ENCODE measurements at regions not wholly inside any gene's neighbourhood (a gene's known extent, or its start where the extent isn't known, plus 50 kb on each side); places are given as distances from the start of the nearest gene placed in this dataset.
"Not testable (repeated sequence)": the region's sequence is repeated elsewhere in the genome, so short reads cannot be mapped to it uniquely, and the experiment has no call there.

DNA sequence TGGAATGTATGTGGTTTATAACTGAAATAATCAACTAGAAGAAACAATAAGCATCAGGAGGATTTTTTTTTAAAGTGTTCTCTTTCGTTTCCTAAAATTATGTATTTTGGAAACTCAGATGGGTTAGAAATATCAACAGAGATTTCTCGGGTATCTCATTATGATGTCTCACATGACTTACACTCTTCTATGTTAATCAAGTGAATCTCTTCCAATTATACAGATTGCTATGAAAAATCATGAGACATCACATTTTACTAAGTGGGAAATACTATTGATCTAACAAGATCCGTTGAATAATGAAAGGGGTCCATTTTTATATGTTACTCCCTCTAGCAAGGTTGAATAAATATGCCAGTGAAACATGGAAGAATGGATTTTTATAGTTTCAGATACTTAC, 54.7 kb upstream of the NRIP1 start:
- in situ Hi-C loops (cut with MboI; ENCODE audit: low sequenced_read_pairs), result no loop called here

DNA sequence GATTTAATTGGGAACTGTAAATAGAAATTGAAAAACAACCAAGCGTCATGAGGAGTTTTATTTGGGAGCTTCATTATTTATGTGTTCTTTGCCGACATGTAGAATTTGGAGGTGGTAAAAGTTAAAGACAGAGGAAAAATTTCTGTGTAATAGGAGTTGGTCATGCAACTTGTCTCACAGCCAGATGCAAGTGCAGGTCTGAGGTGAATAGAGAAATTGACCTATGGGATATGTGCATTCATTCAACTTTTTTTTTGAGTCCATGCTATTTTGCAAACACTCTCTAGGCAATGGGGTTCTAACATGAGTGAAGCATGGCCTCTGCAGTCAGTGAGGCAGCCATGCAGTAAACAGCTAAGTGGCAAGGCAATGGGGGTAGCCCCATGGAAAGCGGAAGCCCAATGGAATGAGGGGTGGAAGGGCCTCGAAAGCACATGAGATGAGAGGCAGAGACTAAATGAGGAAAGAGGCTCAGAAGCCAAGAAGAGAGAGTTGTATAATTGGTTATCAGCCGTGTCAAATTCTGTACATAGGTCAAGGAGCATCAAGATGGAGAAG, 56.4 kb upstream of the NRIP1 start:
- in situ Hi-C loops (cut with MboI; ENCODE audit: low sequenced_read_pairs), result no loop called here

DNA sequence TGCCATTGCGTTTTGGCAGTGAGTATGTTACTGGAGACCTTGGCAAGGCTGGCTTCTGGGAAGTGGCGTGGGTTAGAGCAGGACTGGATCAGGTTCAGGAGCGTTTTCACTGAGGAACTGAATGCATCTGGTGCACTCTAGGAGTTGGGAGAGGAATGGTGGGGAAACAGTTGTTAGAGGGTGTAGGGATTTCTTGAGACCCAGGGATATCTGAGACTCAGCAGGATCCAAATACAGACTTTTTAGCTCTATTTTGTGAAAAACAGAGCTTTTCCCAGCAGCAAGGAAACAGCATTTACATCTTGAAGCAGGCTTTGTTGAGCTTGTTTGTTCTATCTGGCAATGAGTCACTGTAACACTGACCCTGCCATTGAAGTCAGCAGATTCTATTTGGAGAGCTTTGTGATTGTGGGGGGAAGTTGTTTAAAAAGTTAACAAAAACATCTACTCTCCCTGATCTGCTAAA, 56.9 kb upstream of the NRIP1 start:
- in situ Hi-C loops (cut with MboI; ENCODE audit: low sequenced_read_pairs), result no loop called here

DNA sequence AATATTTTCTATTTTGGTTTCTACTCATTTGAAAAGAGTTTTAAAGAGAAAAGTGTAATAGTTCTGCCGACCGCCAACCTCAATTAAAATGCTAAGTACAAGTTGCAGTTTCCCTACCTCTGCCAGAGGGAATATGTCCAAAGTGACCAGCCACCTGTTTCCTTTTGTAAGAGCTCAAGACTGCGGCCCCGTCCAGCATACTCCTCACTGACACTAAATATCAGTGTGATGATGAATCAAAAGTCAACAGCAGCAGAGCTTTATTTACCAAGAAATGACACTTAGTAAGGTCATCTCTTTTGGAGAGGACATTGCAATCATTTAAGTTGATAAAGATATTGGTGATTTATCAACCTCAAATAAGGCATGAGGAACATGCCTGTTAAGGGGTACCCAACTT, 57.4 kb upstream of the NRIP1 start:
- in situ Hi-C loops (cut with MboI; ENCODE audit: low sequenced_read_pairs), result no loop called here

DNA sequence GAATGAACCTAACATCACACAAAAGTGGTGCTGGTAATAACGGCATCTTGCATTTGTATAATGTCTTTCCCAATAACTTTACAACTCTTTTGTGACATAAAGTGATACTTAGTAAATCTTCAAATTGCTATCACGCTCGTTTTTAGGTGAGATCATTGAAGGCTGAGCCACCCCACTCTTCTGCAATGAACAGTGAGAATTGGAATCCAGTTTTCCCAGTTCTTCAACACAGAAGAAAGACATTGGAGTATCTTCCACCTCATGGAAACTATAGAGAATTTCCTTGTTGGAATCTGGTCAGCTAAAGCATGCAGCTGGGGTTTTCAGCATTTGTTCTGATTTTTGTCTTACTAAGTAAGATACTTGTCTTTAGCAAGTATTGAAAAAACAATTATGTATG, 59.9 kb upstream of the NRIP1 start:
- in situ Hi-C loops (cut with MboI; ENCODE audit: low sequenced_read_pairs), result no loop called here

DNA sequence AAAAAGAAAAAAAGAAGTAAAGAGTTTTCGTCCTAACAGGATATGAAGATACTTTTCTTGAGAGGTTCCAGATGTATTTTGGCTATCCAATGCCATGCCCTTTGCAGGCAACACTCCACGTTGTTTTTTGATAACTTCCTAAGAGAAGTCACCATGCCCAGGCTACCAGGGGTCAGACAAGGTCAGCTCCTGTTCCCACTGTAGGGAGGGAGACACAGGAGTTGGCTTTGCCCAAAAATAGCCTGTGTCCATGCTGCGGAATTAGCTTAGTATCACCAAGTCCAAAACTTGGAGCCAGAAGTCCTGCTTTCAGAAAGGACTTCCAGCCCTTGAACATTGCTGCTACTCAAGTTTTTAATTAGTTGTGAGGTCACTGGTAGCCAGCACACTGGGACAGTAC, 62.1 kb upstream of the NRIP1 start:
- in situ Hi-C loops (cut with MboI; ENCODE audit: low sequenced_read_pairs), result no loop called here

DNA sequence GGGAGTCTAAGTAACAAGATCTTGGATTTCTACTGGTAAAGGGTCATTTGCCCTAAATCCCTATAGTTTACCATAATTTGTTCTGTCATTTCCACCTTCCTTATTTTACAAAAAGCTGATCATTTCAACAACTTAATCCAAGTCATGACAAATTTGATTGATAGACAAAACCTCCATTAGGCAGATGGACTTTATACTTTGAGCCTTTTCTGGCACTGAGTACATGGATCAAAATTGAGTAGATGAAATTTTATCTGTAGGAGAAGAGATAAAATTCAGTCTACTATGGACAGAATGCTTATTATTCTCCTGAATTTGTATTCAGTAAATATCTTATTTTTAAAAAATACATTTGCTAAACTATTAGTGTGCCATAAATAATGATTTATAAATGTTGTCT, 62.6 kb upstream of the NRIP1 start:
- in situ Hi-C loops (cut with MboI; ENCODE audit: low sequenced_read_pairs), result no loop called here

DNA sequence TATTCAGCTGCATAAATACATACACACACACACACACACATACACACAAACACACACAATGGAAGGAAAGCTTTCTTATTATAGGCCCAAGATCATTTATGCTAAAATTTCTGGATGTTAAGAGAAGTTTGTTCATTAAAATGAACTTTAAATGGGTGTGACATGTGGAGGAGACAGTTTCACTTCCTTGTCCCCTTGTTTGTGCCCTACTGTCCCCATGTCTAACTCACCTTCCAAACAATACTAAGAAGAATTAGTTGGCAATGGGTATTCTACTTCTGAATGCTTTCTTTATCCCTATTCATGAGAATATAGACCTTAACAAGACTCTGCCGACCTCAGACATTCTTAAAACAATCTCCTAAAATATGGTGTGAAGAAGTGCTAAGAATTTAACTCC, 63.5 kb upstream of the NRIP1 start:
- in situ Hi-C loops (cut with MboI; ENCODE audit: low sequenced_read_pairs), result no loop called here

DNA sequence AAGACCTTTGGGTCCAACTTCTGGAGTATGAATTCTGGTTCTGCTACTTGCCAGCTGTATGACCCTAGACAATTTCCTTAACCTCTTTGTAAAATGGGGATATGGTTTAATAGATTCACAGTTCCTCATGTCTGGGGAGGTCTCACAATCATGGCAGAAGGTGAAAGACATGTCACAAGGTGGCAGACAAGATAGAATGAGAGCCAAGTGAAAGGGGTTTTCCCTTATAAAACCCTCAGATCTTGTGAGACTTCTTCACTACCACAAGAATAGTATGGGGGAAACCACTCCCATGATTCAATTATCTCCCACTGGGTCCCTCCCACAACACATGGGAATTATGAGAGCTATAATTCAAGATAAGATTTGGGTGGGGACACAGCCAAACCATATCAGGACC, 63.9 kb upstream of the NRIP1 start:
- in situ Hi-C loops (cut with MboI; ENCODE audit: low sequenced_read_pairs), result not testable (repeated sequence)

DNA sequence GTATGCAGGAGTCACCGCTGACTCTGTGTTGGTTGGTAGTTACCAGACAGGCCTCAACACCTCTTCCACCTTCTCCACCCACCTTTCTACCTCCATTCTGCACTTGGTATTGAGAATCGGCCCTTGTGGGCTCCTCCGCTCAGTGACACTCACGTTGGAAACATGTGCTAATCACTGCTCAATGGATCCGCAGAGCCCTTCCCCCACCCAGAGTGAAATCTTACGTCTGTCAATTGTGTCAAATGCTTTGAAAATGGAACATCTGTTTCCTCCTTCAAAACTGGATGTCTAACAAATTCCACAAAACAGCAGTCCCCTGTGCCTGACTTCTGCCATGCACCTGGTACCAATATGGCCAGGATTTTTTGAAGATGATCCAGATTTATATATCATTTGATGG, 65.5 kb upstream of the NRIP1 start:
- in situ Hi-C loops (cut with MboI; ENCODE audit: low sequenced_read_pairs), result no loop called here

DNA sequence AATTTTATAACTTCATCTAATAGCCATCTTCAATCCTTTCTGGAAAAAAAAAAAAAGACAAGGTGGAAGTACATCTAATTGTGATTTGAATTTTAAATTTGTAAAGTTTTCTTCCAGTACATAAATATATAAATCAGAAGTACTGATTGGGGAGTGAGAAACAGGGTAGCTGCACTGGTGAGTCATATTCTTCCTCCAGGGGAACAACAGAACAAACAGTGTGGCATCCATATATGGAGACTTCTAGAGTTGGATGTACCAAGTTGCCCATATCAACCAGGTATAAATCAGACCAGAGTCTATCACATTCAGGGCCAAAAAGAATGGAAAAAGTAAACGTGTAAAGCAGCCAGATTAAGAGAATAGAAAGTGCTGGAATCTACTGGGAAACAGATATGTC, 66.0 kb upstream of the NRIP1 start:
- in situ Hi-C loops (cut with MboI; ENCODE audit: low sequenced_read_pairs), result no loop called here

DNA sequence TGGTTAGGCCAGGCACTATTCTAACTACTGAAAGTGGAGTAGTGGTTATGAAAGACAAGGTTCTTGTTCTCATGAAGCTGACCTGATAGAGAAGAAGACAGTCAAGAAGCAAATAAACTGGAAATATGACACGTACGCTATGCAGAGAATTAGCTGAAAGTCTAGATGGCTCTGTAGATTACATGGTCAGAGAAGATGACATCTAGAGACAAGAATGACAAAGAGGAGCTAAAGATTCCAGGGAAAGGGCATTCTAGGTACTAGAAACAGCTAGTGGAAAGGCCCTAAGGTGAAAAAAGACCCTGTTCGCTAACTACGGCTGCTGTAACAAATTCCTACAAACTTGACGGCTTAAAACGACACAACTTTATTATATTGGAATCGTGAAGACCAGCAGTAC, 68.0 kb upstream of the NRIP1 start:
- in situ Hi-C loops (cut with MboI; ENCODE audit: low sequenced_read_pairs), result no loop called here

DNA sequence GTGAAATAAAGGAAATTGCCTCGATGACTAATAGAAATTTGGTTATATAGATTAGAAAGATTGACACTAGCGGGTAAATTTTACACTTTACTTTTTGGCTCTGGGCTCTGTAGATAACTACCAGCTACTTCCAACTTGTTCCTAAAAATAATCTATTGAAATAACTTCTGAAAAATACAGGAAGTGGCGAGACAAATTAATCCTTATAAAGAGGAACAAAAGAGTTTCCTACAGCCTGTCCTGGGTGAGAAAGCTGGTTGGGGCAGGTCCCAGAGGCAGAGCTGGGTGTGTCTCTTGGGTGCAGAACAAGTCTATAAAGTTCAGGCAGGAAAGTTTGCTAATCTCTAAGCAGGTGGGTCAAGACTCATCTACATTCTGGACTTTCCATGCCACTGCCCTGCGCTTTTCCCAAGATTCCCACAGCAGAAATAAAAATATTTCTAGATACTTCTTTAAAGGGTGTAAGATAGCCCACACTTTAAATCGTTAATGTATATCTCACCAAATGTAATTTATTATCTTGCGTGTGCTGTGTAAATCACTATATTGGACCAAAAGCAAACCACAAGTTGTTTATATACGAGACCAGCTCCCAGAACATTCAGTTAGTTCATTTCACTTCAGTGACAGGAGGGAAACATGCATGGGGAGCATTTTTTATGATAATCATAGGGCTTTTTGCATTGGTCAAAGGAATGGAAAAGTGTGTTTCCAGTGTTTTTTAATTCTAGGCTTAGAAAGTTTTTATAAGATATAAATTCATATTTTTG, 70.1 kb upstream of the NRIP1 start:
- in situ Hi-C loops (cut with MboI; ENCODE audit: low sequenced_read_pairs), result no loop called here

DNA sequence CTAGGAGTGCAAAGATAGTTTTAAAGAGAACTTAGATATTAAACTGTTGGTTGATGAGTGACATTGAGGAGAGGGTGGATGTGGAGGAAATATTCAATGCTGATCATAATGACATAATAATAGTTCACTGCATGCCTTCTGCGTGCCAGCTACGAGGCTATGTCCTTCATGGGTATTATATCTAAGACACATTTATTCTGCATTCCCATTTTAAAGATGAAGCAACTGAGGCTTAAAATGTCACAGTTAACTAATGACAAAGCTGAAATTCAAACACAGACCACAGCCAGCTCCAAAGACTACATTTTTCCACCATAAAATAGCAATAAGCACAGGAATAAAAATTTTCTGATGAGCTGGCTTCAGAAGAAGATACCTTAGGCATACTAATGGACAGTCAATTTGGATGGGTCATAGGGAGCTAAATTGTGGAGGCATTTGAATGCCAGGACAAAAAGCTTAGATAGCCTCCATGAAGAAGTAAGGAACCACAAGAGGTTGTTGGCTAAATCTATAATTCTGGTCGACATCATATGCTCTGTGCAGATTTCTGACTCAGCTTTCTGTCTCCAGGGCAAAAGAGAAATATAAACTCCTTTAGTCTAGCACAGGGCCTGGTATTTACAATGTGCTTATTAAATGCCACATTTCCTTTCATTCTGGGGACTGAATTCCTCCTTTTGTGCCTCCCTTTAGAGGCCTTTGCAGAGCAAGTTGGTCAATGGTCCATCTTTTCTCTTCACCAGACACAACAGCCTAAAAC, 71.2 kb upstream of the NRIP1 start:
- in situ Hi-C loops (cut with MboI; ENCODE audit: low sequenced_read_pairs), result no loop called here

DNA sequence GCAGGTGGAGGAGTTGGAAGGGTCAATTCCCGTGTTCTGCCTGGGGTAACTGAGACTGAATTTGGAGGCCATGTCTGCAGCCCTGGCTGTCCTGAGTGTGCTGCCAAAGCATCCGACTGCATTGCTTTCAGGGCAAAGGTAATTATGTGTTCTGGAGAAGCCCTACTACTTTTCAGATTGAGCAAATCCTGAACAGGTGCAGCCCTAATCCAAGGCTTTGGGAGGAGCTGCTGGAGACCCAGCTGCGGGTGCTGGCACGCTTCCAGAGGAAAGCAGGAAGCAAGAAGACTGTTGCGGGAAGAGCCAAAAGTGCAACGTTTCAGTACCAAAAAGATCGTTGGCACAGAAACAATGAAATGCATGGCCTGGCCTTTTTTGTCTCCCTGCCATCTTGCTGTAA, 73.7 kb upstream of the NRIP1 start:
- in situ Hi-C loops (cut with MboI; ENCODE audit: low sequenced_read_pairs), result no loop called here

DNA sequence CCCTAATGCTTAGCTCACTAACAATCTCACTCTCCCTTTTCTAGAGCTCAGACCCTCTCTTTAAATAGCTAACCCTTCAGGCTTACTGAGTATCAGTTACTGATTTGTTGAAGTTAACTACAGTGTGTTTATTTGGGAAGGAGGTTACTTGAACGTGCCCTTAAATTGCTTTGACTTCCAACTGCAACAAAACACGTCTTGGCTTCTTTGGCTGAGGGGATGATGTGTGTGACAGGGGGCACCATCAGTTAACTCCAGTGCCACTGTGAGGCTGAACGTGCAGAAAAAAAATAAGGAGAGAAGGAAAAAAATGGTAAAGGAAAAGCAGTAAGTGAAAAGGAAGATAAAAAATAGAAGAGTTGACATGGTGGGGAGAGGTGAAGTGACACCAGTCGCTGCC, 75.1 kb upstream of the NRIP1 start:
- in situ Hi-C loops (cut with MboI; ENCODE audit: low sequenced_read_pairs), result no loop called here

DNA sequence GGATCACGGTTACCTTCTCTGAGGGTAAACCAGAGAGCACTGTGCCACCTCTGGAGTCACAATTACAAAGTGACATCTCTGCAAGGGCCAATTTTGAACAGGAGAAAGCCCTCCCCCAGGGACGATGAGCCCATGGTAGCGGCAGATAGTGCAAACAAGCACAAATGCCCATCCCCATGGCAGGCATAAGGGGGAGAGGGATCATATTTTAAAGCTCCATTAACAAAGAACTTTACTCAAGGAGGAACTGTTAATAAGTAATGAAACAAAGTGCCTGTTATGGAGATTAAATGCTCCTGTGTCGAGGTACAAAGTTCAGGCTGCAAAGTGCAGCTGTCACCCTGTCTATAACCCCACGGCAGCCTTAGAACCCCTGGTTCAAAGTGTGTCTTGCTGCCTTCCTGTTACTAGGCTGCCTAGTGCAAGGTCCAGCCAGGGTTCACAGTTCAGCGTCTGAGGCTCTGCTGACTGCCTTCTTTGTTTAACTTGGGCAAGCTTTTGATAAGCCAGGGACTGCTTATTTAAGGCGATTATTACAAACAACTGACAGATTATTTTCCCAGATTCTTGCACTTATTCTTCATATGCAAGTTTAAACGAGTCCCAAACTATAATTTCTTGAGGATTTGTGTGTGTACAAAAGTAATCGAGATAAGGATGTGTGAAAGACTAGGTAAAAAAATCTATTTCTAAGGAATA, 75.7 kb upstream of the NRIP1 start:
- in situ Hi-C loops (cut with MboI; ENCODE audit: low sequenced_read_pairs), result no loop called here

DNA sequence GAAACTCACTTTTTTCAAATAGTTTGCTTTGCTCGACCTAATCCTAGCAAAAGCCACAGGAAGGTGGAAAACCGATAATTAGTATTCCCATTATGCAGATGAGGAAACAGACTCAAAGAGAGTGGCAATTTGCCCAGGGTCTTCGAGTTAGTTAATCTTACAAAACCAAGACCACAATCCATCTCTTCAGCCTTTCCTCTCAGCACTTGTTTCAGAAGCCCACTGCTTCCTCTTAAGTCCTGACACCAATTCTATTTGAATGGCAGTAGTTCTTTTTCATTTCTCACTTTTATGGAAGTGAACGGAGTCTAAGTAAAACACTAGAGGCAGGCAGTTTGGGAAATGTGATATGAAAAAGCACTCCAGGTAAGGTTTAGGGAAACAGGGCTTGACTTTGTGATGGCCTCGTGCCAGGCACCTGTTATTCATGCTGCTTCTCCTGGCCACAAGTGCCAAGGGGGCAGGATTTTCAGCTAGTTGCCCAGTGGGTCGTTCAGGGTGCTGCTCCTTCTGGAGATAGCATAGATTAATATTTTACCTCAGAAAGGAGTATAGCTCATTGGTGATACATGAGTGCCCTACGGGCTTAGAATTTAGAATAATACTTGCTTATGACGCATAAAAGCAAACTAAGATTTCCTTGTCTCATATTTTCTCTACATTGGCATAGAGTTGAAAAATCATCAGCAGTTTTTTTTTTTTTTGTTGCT, 76.6 kb upstream of the NRIP1 start:
- in situ Hi-C loops (cut with MboI; ENCODE audit: low sequenced_read_pairs), result no loop called here

DNA sequence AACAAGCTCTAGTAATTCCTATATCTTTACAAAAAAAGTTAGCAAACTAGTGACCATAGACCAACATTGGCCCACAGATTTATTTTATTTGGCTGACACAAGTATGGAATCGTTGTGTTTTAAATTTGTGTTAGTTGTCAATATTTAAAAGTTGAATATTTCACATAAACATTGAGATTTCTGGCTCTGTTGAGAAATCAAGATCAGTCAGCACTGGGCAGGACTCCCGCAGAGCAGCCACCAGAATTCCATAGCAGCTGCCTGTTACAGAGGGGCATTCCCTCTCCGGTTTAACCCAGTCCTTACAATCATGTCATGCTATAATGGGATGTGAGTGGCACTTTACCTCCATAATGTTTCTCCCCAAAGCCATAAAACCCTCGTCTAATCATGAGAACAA, 79.2 kb upstream of the NRIP1 start:
- in situ Hi-C loops (cut with MboI; ENCODE audit: low sequenced_read_pairs), result no loop called here

DNA sequence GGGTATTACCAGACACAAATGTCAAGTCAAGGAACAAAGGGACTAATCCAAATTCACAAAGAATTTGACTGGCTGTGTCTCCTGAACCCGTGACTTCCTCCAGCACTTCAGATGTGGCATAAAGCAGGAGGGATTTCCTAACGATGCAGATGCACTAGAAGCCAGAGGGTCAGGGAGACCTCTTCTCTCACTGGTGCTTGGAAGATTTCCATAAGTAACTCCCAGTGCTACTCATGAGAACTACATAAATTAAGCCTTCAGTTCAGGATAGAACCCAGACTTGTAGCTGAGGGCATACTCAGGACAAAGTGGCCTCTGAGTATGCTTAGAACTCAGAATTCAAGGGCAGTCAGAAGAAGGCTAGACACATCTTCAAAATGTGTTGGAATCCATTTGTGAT, 83.6 kb upstream of the NRIP1 start:
- in situ Hi-C loops (cut with MboI; ENCODE audit: low sequenced_read_pairs), result no loop called here

DNA sequence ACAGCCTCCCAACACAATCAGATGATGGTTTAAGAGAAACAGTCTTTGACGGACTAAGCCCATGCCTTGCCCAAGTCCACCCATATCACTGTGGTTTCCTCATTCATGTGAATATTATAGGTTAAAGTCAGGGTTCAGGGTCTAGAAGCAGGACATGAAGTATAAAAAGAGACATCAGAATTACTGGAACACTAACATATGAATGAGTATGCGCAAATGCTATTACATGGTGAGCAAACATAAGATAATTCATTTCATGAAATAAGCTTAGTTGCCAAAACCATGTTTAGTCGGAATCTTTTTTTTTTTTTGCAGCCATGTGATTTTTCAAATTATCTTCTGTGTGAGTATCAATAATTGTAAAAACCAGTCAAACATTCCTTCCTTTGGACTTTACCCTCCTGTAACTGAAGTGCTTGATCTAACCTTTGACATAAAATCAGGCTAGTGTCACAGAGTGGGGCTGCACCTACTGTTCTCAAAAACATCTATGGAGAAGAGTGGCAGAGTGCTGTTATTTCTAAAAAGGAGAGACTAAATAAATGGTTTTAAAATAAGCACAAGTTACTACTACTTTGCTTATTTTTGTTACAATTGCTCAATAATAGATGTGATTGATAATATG, 84.9 kb upstream of the NRIP1 start:
- in situ Hi-C loops (cut with MboI; ENCODE audit: low sequenced_read_pairs), result no loop called here
